Activated CD8-positive, alpha-beta memory T cell treated with anti-CD3 and anti-CD28 coated beads, Interleukin-2, amount 50 U/mL, for 4 hours (primary cell): ENCODE measurements at regions not wholly inside any gene's neighbourhood (a gene's known extent, or its start where the extent isn't known, plus 50 kb on each side); places are given as distances from the start of the nearest gene placed in this dataset.
"Not testable (repeated sequence)": the region's sequence is repeated elsewhere in the genome, so short reads cannot be mapped to it uniquely, and the experiment has no call there.

ENCODE experiments used
- DNase-seq: peaks from one replicate; pipeline ENCODE4 v3.0.0-alpha.2; 2020

GRCh38 chr13:107809125-107809524 lies 406.2 kb downstream of the LIG4 start:
- no peak for DNase-seq

GRCh38 chr13:107808389-107808788 lies 406.9 kb downstream of the LIG4 start:
- no peak for DNase-seq

DNA sequence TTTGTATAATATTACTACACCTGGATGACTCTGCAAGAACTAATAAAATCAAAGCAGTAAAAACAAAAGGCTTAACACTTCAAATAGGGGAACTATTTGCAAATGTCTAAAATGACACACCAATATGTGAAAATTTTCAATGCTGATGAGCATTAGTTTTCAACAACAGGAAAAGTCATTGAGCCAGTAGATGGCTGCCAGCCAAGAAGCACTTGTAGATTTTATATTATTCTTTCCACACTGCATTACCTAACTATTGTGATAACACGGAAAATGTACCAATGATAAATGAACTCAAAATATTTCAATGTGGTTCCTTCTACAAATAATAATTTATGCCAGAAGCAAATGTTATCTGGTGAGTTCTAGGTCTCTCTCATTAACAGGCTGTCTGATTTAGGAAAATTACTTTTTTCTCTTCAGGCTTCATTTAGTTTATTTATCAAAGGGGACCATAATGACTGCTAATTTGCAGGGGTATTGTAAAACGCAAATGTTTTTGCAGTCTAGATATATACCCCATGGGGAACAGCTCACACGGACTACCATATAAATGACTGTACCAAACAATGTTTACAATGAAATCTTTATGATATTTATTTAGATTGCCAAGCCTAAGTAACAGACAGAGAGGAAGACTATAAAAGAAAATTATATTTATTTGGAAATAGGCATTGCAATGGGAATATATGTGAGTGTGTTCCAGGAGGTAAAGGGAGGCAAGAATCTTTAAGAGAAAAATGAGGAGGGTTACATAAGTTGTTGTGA lies 407.8 kb downstream of the LIG4 start:
- no peak for DNase-seq

GRCh38 chr13:107806726-107807125 lies 408.6 kb downstream of the LIG4 start:
- DNase-seq = no peak

GRCh38 chr13:107803822-107804495 lies 411.4 kb downstream of the LIG4 start:
- DNase-seq = no peak

- DNase-seq = no peak
Observed at GRCh38 chr13:107801621-107802020, 413.7 kb downstream of the LIG4 start.

DNA sequence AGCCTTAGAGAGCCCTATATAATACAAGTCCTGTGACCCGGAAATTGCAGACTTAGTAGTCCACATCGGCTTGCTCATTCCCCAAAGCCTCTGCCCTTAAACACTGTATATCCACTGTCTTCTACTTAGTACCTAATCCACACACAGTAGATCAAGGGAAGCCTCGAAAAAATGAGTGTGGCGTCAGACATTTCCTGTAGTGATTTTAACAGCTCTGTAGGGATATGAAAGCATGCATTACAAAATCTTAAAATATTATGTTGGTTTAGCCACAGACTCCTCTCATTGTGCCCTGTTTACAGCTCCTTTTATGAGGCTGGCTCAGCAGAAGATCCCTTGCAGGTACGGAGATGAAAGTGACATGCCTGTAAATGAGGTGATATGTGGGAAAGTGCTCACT lies 416.3 kb downstream of the LIG4 start:
- DNase-seq = no peak

DNA sequence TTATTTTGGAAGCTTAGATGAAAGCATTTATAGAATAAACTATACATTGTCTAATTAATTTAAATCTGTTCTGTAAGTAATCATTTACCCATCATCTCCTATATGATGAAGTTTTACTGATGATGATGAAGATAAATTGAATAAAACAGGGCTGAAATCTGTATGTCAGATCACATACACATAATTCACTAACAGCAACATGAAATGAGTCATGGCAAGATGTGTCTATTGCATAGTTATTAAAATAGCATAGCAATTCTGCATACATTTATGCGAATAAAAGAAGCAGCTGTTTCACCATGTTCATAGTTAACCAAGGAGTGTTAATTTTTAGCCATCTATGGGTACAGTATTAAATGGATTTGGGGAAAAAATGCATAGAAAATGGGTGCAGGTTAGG lies 424.9 kb downstream of the LIG4 start:
- no peak for DNase-seq

GRCh38 chr13:107788464-107789165 lies 426.7 kb downstream of the LIG4 start:
- DNase-seq = no peak

GRCh38 chr13:107782646-107783045 lies 432.7 kb downstream of the LIG4 start:
- DNase-seq = not testable (repeated sequence)

- no peak for DNase-seq
Observed at GRCh38 chr13:107778094-107778493, 437.2 kb downstream of the LIG4 start.

DNA sequence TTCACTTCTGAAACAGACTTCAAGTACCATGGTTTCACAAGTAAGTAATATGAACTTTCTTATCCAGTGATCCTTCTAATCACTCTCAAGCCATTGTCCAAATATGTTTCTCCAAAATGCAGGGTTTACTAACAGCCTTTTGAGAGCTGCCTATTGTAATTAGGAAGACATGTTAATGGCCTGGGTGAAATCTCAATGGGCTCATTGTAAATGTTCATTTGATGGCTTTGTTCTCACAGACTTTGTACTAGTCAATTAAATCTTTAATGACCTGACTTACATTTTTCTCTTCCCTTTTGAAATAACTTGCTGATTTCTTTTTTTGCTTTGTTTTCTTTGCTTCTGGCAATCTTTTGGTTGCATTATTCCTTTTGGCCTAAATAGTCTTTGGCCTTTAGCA lies 444.8 kb downstream of the LIG4 start:
- DNase-seq = no peak

- DNase-seq = no peak
Observed at GRCh38 chr13:107767119-107767518, 448.2 kb downstream of the LIG4 start.

DNA sequence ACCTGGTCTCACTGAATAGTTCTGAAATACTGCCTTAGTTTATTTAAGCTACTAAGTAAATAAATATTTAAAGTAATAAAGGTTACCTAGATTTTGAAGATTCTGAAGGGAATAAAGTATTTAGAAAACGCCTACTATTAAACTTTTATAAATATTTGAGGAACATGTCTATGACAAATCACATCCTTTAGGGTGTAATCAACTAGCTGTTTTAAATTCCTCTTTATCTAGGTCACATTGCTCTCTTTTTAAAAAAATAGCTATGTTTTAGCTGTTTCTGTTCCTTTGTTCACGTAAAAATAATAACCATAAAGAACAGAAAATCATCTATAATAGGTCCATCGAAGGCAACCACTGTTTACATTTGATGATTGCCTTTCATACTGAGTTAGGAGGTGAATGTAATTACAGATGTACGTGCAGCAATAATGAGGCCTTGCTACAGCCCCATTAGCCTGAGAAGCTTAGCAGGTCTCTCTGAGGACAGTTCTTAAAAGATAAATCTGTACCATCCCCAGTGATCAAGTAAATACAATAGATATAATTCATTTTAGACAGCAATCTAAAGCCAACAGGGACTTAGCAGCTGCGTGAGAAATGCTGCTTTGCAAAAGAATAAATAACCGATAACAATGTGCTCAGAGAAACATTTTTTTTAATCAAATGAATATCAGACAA lies 449.5 kb downstream of the LIG4 start:
- DNase-seq = no peak

DNA sequence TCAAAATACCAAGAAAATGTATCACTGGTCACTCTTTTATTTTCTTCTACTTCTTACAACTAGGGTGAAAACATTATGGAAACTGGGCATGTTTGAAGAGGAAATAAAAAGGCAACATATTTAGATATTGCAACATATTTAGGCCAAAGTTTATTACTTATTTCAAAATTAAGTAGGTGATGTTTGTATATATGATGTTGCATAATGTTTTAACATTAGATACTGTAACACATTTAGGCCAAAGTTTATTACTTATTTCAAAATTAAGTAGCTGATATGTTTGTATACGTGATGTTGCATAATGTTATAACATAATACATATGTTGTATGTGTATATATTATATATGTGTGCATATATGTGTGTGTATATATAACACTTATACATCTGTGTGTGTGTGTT lies 451.3 kb downstream of the LIG4 start:
- DNase-seq = no peak

- DNase-seq = no peak
Observed at GRCh38 chr13:107753748-107754147, 461.6 kb downstream of the LIG4 start.

DNA sequence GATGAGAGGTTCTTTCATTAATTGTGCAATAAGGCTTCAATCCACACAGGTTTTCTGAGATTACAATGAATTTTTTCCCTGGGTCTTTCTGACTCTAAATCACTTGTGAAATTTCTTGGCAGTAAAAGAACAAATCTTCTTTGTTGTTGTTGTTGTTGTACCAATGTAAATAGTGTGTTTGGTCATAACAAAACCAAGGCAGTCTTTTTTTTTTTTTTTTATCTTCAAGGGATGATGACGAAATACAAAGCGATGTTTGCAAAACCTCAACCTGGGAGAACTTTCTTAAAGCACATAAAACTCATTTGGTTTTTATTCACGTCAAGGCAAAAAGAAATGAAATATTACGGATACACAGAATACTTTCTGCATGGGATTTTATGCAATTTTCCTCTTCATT lies 462.0 kb downstream of the LIG4 start:
- no peak for DNase-seq

DNA sequence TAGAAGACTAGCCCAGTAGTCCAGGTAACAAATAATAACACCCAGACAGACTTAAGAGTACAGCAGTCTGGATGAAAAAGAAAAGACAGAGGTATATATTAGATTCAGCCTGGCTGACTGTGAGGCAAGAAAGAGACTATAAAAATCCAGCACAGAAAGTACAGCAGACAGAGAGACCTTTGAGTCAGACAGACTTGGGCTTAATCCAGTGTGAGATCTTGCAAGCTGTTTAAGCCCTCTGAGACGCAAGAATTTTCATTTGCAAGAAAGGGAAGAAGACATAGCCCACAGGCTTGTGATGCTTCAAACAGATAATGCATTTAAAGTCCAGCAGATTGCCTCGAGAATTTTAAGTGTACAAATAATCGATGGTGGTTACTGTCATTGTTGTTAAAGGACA lies 471.4 kb downstream of the LIG4 start:
- no peak for DNase-seq

DNA sequence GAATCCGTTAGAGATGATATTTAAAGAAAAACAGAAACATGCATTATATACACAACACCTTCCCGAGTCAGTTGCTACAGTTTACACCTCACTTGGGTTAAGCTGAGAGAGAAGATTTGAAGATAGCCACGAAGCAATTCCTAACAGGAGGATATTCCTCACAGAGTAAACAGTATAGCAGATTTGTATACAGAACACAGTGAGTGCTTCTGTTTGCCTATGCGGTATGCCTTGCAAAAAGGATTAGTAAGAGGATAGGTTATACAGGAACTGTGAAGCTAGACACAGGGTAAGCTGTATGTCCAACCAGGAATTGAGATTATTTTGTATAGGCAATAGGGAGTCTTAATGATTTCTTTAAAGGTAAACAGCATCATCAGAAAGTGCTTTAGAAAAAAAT lies 471.8 kb downstream of the LIG4 start:
- DNase-seq = no peak

DNA sequence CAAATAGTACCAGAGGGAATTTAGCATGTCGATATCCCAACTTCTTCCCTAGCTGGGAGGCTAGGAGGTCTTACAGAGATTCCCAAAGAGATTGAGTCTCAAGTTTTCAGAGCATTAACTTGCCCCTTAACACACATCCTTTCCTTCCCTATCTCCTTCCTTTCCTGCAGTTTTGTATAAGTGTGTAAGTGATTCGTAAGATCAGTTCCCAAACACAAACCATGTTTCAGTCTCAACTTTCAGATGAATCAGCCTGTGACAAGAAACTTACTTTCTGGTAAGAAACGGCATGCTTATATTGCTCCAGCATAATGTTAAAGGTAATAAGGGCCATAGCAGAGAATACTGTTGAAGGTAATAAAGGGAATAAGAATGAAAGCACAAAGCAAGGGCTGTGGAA lies 472.2 kb downstream of the LIG4 start:
- DNase-seq = no peak

- DNase-seq = no peak
Observed at GRCh38 chr13:107742544-107742943, 472.8 kb downstream of the LIG4 start.

GRCh38 chr13:107738004-107738403 lies 477.3 kb downstream of the LIG4 start:
- DNase-seq = no peak

DNA sequence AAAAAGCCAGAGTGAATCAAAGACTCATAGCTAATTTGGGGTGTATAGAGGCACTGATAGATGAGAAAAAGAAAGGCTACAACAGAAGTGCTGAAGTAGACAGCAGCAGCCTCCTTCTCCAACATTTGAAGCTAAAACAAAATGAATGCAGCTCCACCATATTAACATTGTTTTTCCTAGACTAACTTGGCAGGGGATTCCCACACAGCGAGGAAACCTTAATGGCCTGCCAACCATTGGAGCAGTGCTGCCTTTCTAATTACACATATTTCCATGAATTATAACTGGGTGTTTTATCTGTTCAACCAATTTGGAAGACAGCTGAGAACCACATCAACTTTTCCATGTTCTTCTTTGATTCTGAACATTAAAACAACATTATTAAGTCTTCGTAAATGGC lies 478.6 kb downstream of the LIG4 start:
- DNase-seq = no peak

DNA sequence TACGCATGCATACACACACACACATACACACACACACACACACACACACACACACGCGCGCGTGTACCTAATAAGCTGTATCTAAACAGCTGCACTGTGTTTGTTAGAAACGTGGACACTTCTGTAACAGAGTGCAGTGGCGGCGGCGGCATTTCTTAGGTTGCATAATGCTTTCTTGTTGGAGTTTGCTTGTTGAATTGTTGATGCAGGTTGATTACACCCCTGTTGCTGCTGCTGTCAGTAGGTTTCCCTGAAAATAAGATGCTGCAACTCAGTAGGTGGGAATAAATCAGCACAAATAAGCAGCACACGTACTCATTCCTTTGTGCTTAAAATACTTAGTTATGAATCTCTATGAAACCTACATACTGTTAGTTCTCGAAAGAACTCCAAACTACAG lies 479.2 kb downstream of the LIG4 start:
- no peak for DNase-seq
